ENCODE measurements at regions not wholly inside any gene's neighbourhood (a gene's known extent, or its start where the extent isn't known, plus 50 kb on each side); places are given as distances from the start of the nearest gene placed in this dataset.

GRCh38 chr18:56358608-56359280, 279.6 kb downstream of the TXNL1 start:
- DNase-seq (ENCODE audit: low read depth) (no peak), FAIRE-seq (no peak)
- Histone ChIP-seq H3K4me3 (ENCODE audit: insufficient read depth, low read depth, low read length) (no peak overlapping the region), H4K20me1 (ENCODE audit: insufficient read depth, low read length) (no peaks in the 10 kb centered on the region), H3K4me2 (ENCODE audit: low read length) (no peak overlapping the region), H3K9me3 (ENCODE audit: insufficient read depth, low read depth, low read length) (peaks cover 3% of the 10 kb centered on the region), H3K4me1 (ENCODE audit: insufficient read depth, low read length) (no peaks in the 10 kb centered on the region), H3K79me2 (ENCODE audit: insufficient read depth, low read length) (no peaks in the 10 kb centered on the region), H3K27ac (ENCODE audit: low read depth, low read length) (no peak overlapping the region), H3K27me3 (ENCODE audit: insufficient read depth, low read length) (no peaks in the 10 kb centered on the region), H3K36me3 (ENCODE audit: insufficient read depth, low read length) (no peaks in the 10 kb centered on the region), H3K9ac (ENCODE audit: low read length) (no peak overlapping the region), H2AFZ (ENCODE audit: low read depth, low read length) (no peak overlapping the region)
- Mint-ChIP-seq H3K36me3 (ENCODE audit: low read depth, unreplicated experiment) (peaks cover 4% of the 10 kb centered on the region), H3K27ac (ENCODE audit: unreplicated experiment) (no peak overlapping the region), H3K4me1 (ENCODE audit: low read depth, unreplicated experiment) (no peaks in the 10 kb centered on the region), H3K27me3 (ENCODE audit: low read depth, unreplicated experiment) (no peaks in the 10 kb centered on the region), H3K4me3 (ENCODE audit: unreplicated experiment) (no peak overlapping the region), H3K9me3 (ENCODE audit: unreplicated experiment) (peaks cover 18% of the 10 kb centered on the region)
- TF ChIP-seq EZH2 (IDR thresholded peaks at IDR 0.05; ENCODE audit: insufficient read depth, low read length) (no peak), CTCF (IDR thresholded peaks at IDR 0.05; ENCODE audit: insufficient read depth, low read depth, low read length) (no peak)

GRCh38 chr18:56353663-56354260, 284.6 kb downstream of the TXNL1 start:
- no peaks in the 10 kb centered on the region for H3K27me3 Mint-ChIP-seq (ENCODE audit: low read depth, unreplicated experiment)
- Histone ChIP-seq H3K4me3 (ENCODE audit: insufficient read depth, low read depth, low read length) (no peak overlapping the region), H3K27me3 (ENCODE audit: insufficient read depth, low read length) (no peaks in the 10 kb centered on the region), H3K79me2 (ENCODE audit: insufficient read depth, low read length) (no peaks in the 10 kb centered on the region), H3K9me3 (ENCODE audit: insufficient read depth, low read depth, low read length) (no peaks in the 10 kb centered on the region), H3K9ac (ENCODE audit: low read length) (no peak overlapping the region), H2AFZ (ENCODE audit: low read depth, low read length) (no peak overlapping the region), H3K4me2 (ENCODE audit: low read length) (no peak overlapping the region), H3K4me1 (ENCODE audit: insufficient read depth, low read length) (no peaks in the 10 kb centered on the region), H3K36me3 (ENCODE audit: insufficient read depth, low read length) (no peaks in the 10 kb centered on the region), H3K27ac (ENCODE audit: low read depth, low read length) (no peak overlapping the region), H4K20me1 (ENCODE audit: insufficient read depth, low read length) (no peaks in the 10 kb centered on the region)
- DNase-seq (ENCODE audit: low read depth) (no peak), FAIRE-seq (no peak)
- H3K27ac Mint-ChIP-seq (ENCODE audit: unreplicated experiment): no peak overlapping the region
- peaks cover 3% of the 10 kb centered on the region for H3K4me1 Mint-ChIP-seq (ENCODE audit: low read depth, unreplicated experiment)
- peaks cover 4% of the 10 kb centered on the region for H3K9me3 Mint-ChIP-seq (ENCODE audit: unreplicated experiment)
- H3K4me3 Mint-ChIP-seq (ENCODE audit: unreplicated experiment): no peak overlapping the region
- H3K36me3 Mint-ChIP-seq (ENCODE audit: low read depth, unreplicated experiment): no peaks in the 10 kb centered on the region
- no peak for TF ChIP-seq CTCF (IDR thresholded peaks at IDR 0.05; ENCODE audit: insufficient read depth, low read depth, low read length)
- TF ChIP-seq EZH2 (IDR thresholded peaks at IDR 0.05; ENCODE audit: insufficient read depth, low read length): no peak

GRCh38 chr18:56351911-56352500, 286.4 kb downstream of the TXNL1 start:
- no peak overlapping the region for H3K27ac ChIP-seq (ENCODE audit: low read depth, low read length)
- Mint-ChIP-seq H3K4me3 (ENCODE audit: unreplicated experiment) (no peak overlapping the region), H3K27ac (ENCODE audit: unreplicated experiment) (no peak overlapping the region), H3K4me1 (ENCODE audit: low read depth, unreplicated experiment) (peaks cover 3% of the 10 kb centered on the region), H3K36me3 (ENCODE audit: low read depth, unreplicated experiment) (no peaks in the 10 kb centered on the region), H3K27me3 (ENCODE audit: low read depth, unreplicated experiment) (no peaks in the 10 kb centered on the region), H3K9me3 (ENCODE audit: unreplicated experiment) (peaks cover 3% of the 10 kb centered on the region)
- H3K36me3 ChIP-seq (ENCODE audit: insufficient read depth, low read length): no peaks in the 10 kb centered on the region
- no peak overlapping the region for H3K9ac ChIP-seq (ENCODE audit: low read length)
- H3K27me3 ChIP-seq (ENCODE audit: insufficient read depth, low read length): no peaks in the 10 kb centered on the region
- no peak overlapping the region for H3K4me3 ChIP-seq (ENCODE audit: insufficient read depth, low read depth, low read length)
- DNase-seq (ENCODE audit: low read depth): no peak
- H3K79me2 ChIP-seq (ENCODE audit: insufficient read depth, low read length): no peaks in the 10 kb centered on the region
- H3K4me1 ChIP-seq (ENCODE audit: insufficient read depth, low read length): no peaks in the 10 kb centered on the region
- no peak overlapping the region for H3K4me2 ChIP-seq (ENCODE audit: low read length)
- TF ChIP-seq EZH2 (IDR thresholded peaks at IDR 0.05; ENCODE audit: insufficient read depth, low read length): no peak
- TF ChIP-seq CTCF (IDR thresholded peaks at IDR 0.05; ENCODE audit: insufficient read depth, low read depth, low read length): no peak
- H3K9me3 ChIP-seq (ENCODE audit: insufficient read depth, low read depth, low read length): no peaks in the 10 kb centered on the region
- FAIRE-seq: no peak
- H4K20me1 ChIP-seq (ENCODE audit: insufficient read depth, low read length): no peaks in the 10 kb centered on the region
- no peak overlapping the region for H2AFZ ChIP-seq (ENCODE audit: low read depth, low read length)
